Right lobe of liver (tissue), 6 donors: ENCODE measurements at regions not wholly inside any gene's neighbourhood (a gene's known extent, or its start where the extent isn't known, plus 50 kb on each side); places are given as distances from the start of the nearest gene placed in this dataset.

Source experiments
- ATAC-seq, 4 donors: fragments of 200-7000 bp; cut with Tn5 transposase; one replicate each; pipeline ENCODE4 v1.9.1; 2020; ENCODE audit warnings: mild to moderate bottlenecking in 4 of 4, moderate library complexity in 4 of 4
- DNase-seq, 3 donors: peaks; one replicate each; pipeline ENCODE4 v3.0.0-alpha.2; 2020
- H3K27ac ChIP-seq, 3 donors: fragments of 200-600 bp; one replicate each; pipeline ENCODE4 v1.8.0; 2022
- H3K27me3 ChIP-seq, 2 donors: fragments of 200-600 bp; one replicate each; pipeline ENCODE4 v1.8.0; 2022
- H3K36me3 ChIP-seq, 4 donors: fragments of 200-600 bp; sonication (generic) in 1 of 4; one replicate each; pipeline versions ENCODE4 v1.5.1 to v1.8.0; 2017 to 2022; ENCODE audit warnings: control low read depth in 1 of 4
- H3K4me1 ChIP-seq, 4 donors: fragments of 200-600 bp; sonication (generic) in 1 of 4; one replicate each; pipeline versions ENCODE4 v1.5.1 to v1.8.0; 2017 to 2022; ENCODE audit warnings: control low read depth in 1 of 4
- H3K4me3 ChIP-seq, 3 donors: fragments of 200-600 bp; one replicate each; pipeline ENCODE4 v1.8.0; 2022
- H3K9me3 ChIP-seq, 4 donors: fragments of 200-600 bp; sonication (generic) in 1 of 4; one replicate each; pipeline versions ENCODE4 v1.5.1 to v1.8.0; 2017 to 2022; ENCODE audit warnings: control low read depth in 1 of 4
- POLR2A ChIP-seq: fragments of 450-650 bp; IDR thresholded peaks from one replicate; pipeline ENCODE4 v1.6.1; 2017; ENCODE audit warnings: antibody characterized with exemption, mild to moderate bottlenecking
- WGBS: methylation state at CpG from one replicate; pipeline ENCODE4 v1.1.6; 2018; ENCODE audit warnings: low coverage, low lambda C conversion rate; ENCODE audit not compliant: insufficient coverage; ENCODE audit errors: missing lambda C conversion rate; 5-methylcytosine and 5-hydroxymethylcytosine counted together
- intact Hi-C, 2 donors: fragments of 100-400 bp; cut with DNase I; formaldehyde crosslinking; loops; one replicate each; pipeline versions ENCODE4 v1.11.2 to v1.14.1; 2022
- TF ChIP-seq, protein P1 (sequence below), 4 donors: fragments of 200-600 bp in 3 of 4; fragments of 450-650 bp in 1 of 4; IDR thresholded peaks; one replicate each; pipeline versions ENCODE4 v1.5.1 to v1.8.0; 2016 to 2022; ENCODE audit warnings: antibody characterized with exemption in 4 of 4, mild to moderate bottlenecking in 2 of 4
- donor health status: DM: no; HTN: yes; CAD: no.
- donor health status: DM: no; HTN: no; CAD: no.
- donor health status: DM: no; HTN: no; CAD: no.
- donor health status: DM: no; HTN: yes; CAD: no.
- donor health status: DM: no; HTN: yes; CAD: no.

DNA sequence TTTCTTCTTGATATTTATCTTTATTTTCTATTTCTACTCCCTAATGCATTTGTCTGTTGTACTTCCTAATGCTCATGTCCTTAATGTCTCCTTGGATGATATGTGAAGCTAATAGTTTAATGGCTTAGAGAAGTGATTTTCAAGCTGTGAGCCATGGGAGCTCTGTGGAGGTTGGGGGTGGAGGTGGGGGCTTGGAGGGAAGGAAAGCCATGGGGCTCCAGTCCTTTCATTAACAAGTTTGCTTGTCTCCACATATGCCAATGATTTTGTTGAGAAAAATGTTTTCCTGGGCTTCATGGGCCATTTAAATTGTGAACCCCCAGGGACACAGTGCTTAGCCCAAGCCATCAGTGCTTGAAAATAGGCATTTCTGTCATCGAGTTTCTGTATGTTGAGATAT is 264.1 kb downstream of the SCG2 start:
- no peaks in the 10 kb centered on the region for H3K27me3 ChIP-seq
- ATAC-seq (no peak), DNase-seq (no peak)
- intact Hi-C loops, result no loop called here
- WGBS, result 0% methylated on average over 1 of the region's 1 CpG
- H3K4me3 ChIP-seq, result no peak overlapping the region
- H3K4me1 ChIP-seq, result no peaks in the 10 kb centered on the region
- H3K9me3 ChIP-seq, result no peaks in the 10 kb centered on the region
- no peak overlapping the region for H3K27ac ChIP-seq
- TF ChIP-seq POLR2A, result no peak
- TF ChIP-seq, protein P1, sequence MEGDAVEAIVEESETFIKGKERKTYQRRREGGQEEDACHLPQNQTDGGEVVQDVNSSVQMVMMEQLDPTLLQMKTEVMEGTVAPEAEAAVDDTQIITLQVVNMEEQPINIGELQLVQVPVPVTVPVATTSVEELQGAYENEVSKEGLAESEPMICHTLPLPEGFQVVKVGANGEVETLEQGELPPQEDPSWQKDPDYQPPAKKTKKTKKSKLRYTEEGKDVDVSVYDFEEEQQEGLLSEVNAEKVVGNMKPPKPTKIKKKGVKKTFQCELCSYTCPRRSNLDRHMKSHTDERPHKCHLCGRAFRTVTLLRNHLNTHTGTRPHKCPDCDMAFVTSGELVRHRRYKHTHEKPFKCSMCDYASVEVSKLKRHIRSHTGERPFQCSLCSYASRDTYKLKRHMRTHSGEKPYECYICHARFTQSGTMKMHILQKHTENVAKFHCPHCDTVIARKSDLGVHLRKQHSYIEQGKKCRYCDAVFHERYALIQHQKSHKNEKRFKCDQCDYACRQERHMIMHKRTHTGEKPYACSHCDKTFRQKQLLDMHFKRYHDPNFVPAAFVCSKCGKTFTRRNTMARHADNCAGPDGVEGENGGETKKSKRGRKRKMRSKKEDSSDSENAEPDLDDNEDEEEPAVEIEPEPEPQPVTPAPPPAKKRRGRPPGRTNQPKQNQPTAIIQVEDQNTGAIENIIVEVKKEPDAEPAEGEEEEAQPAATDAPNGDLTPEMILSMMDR (IDR thresholded peaks at IDR 0.05), result no peak
- no peaks in the 10 kb centered on the region for H3K36me3 ChIP-seq

DNA sequence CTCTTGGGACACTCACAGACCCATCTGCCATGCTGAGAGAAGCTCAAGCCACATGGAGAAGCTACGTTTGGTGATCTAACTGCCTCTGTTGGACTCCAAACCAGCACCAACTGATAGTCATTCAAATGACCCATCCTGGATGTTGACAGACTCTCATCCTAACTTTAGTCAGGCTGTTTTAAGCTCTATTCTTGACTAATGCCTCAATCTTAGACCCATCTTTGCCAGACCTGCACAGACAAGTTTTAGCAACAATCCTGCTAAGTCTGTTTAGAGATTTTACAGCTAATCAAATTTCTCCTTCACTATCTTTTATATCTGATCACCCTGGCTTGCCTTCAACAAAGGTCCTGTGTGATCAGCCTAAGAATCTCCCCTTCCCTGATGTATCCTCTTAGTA is 245.1 kb downstream of the SCG2 start:
- Histone ChIP-seq H3K36me3 (no peaks in the 10 kb centered on the region), H3K27ac (no peak overlapping the region), H3K27me3 (no peaks in the 10 kb centered on the region), H3K4me1 (no peaks in the 10 kb centered on the region), H3K9me3 (no peaks in the 10 kb centered on the region), H3K4me3 (no peak overlapping the region)
- TF ChIP-seq, protein P1 (IDR thresholded peaks at IDR 0.05), result no peak
- no peak for TF ChIP-seq POLR2A
- WGBS, result 25% methylated on average over 1 of the region's 1 CpG
- ATAC-seq (no peak), DNase-seq (no peak)
- intact Hi-C loops, result no loop called here

DNA sequence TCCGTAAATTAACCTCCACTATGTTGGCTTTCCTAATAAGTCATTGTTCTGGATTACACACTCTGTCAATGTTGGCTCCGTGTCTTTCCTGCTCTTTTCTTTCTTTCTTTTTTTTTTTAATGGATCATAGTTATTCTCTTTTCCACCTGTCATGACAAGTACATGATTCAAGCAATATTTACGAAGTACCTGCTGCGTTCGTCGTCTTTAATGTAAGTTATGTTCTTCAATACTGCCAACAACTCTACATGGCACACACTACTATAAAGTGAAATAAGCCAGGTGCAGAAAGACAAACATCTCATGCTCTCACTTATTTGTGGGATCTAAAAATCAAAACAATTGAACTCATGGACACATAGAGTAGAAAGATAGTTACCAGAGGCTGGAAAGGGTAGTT is 239.1 kb downstream of the SCG2 start:
- TF ChIP-seq POLR2A, result no peak
- TF ChIP-seq, protein P1 (IDR thresholded peaks at IDR 0.05), result no peak
- Histone ChIP-seq H3K9me3 (no peaks in the 10 kb centered on the region), H3K4me1 (no peaks in the 10 kb centered on the region), H3K27ac (no peak overlapping the region), H3K36me3 (no peaks in the 10 kb centered on the region), H3K27me3 (no peaks in the 10 kb centered on the region), H3K4me3 (no peak overlapping the region)
- DNase-seq (no peak), ATAC-seq (no peak)
- WGBS, result 68% methylated on average over 6 of the region's 6 CpGs
- intact Hi-C loops, result no loop called here

GRCh38 chr2:223365158-223365679 is 236.9 kb downstream of the SCG2 start:
- TF ChIP-seq, protein P1 (IDR thresholded peaks at IDR 0.05), result no peak
- TF ChIP-seq POLR2A, result no peak
- 21% methylated on average over 5 of the region's 5 CpGs for WGBS
- intact Hi-C loops, result no loop called here

DNA sequence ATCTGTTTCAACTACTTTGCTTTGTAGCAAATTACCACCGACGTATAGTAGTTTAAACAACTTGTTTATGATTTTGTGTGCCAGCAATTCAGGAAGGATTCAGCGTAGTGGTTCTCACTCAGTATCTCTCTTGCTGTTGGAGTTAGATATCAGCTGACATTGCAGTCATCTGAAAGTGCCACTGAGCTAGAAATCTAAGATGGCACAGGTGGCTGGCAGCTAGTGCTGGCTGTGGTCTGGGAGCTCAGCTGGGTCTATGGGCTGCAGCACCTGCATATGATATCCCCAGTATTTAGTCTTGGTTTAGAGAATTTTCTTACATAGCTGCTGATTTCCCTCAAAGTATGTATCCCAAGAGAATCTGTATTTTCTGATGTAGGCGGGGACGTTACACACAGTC is 235.6 kb downstream of the SCG2 start:
- no peak overlapping the region for H3K27ac ChIP-seq
- TF ChIP-seq, protein P1 (IDR thresholded peaks at IDR 0.05), result no peak
- TF ChIP-seq POLR2A, result no peak
- DNase-seq (no peak), ATAC-seq (no peak)
- 54% methylated on average over 5 of the region's 5 CpGs for WGBS
- H3K36me3 ChIP-seq, result no peaks in the 10 kb centered on the region
- no peaks in the 10 kb centered on the region for H3K27me3 ChIP-seq
- intact Hi-C loops, result no loop called here
- no peaks in the 10 kb centered on the region for H3K4me1 ChIP-seq
- H3K4me3 ChIP-seq, result no peak overlapping the region
- H3K9me3 ChIP-seq, result no peaks in the 10 kb centered on the region

More at GRCh38 chr2:223365158-223365679, 236.9 kb downstream of the SCG2 start:
- Histone ChIP-seq H3K36me3 (no peaks in the 10 kb centered on the region), H3K27me3 (no peaks in the 10 kb centered on the region), H3K4me3 (no peak overlapping the region), H3K4me1 (no peaks in the 10 kb centered on the region), H3K27ac (no peak overlapping the region), H3K9me3 (no peaks in the 10 kb centered on the region)
- no peak for DNase-seq
- no peak for ATAC-seq
